HCT116 (cell line): ENCODE measurements at regions not wholly inside any gene's neighbourhood (a gene's known extent, or its start where the extent isn't known, plus 50 kb on each side); places are given as distances from the start of the nearest gene placed in this dataset.

ENCODE experiments used
- ATAC-seq: fragments of 200-7000 bp; cut with Tn5 transposase; 2 replicates; pipeline ENCODE4 v1.9.1; 2020; ENCODE audit warnings: mild to moderate bottlenecking, moderate library complexity
- BruUV-seq: library from RNA; stranded (reverse); fragments of 400-500 nt; replicated peaks from 2 replicates; lab custom pipeline; 2021; lab: Mats Ljungman, UMichigan
- CTCF ChIA-PET: fragments of 300-600 bp; sonication (Branson Sonifier 250); formaldehyde crosslinking; loops from one replicate; lab custom pipeline; 2021; ENCODE audit warnings: antibody characterized with exemption; lab: Charles Lee
- POLR2A ChIA-PET: fragments of 300-600, 350-600 bp; sonication (Branson Sonifier 250); formaldehyde crosslinking; loops from one replicate; lab custom pipeline; 2021; ENCODE audit warnings: antibody characterized with exemption; lab: Charles Lee
- RAD21 ChIA-PET, 2 experiments: fragments of 300-600 bp; sonication (Branson Sonifier 250); formaldehyde crosslinking; loops; one replicate each; lab custom pipeline; 2023; ENCODE audit warnings: low total read pairs in 2 of 2; ENCODE audit not compliant: uncharacterized antibody in 2 of 2, unreplicated experiment in 2 of 2, low non-redundant PET in 1 of 2; lab: Charles Lee
- DNase-seq: peaks from one replicate; pipeline ENCODE4 v3.0.0-alpha.2; 2010; ENCODE audit warnings: low read depth, low spot score
- H2AFZ ChIP-seq: fragments of 200-600 bp; shearing (Covaris generic), sonication (generic); 2 replicates; pipeline ENCODE4 v1.6.1; 2017; ENCODE audit warnings: low read depth, mixed run types, mixed read lengths, antibody characterized with exemption, low read length; ENCODE audit not compliant: poor library complexity, severe bottlenecking
- H3K27ac ChIP-seq: 2 replicates; pipeline ENCODE4 v1.5.1; 2012; ENCODE audit warnings: low read depth, low read length
- H3K27me3 ChIP-seq: fragments of 200-600 bp; sonication (generic); 2 replicates; pipeline ENCODE4 v1.6.1; 2016; ENCODE audit warnings: mixed run types, low read length, mixed read lengths; ENCODE audit not compliant: insufficient read depth
- H3K36me3 ChIP-seq, 2 experiments: fragments of 200-500 bp in 1 of 2; fragments of 200-600 bp in 1 of 2; sonication (Bioruptor generic) in 1 of 2; sonication (generic) in 1 of 2; 2 replicates each; pipeline versions ENCODE4 v1.5.1 to v1.6.1; 2014 to 2016; ENCODE audit warnings: low read length in 2 of 2, inconsistent platforms in 1 of 2, mixed read lengths in 1 of 2, mixed run types in 1 of 2; ENCODE audit not compliant: insufficient read depth in 2 of 2, control insufficient read depth in 1 of 2
- H3K4me1 ChIP-seq, 2 experiments: fragments of 200-600 bp in 1 of 2; sonication (generic) in 1 of 2; 2 replicates each; pipeline versions ENCODE4 v1.5.1 to v1.6.1; 2012 to 2017; ENCODE audit warnings: low read length in 2 of 2, inconsistent platforms in 1 of 2, mild to moderate bottlenecking in 1 of 2, mixed read lengths in 1 of 2, mixed run types in 1 of 2, moderate library complexity in 1 of 2; ENCODE audit not compliant: insufficient read depth in 2 of 2, control insufficient read depth in 1 of 2
- H3K4me2 ChIP-seq: fragments of 200-600 bp; sonication (generic); 2 replicates; pipeline ENCODE4 v1.6.1; 2017; ENCODE audit warnings: mixed run types, low read length, mixed read lengths
- H3K4me3 ChIP-seq, 2 experiments: fragments of 200-600 bp in 1 of 2; sonication (generic) in 1 of 2; replicated peaks in 1 of 2; 2 replicates each; pipeline ENCODE4 v1.5.1; 2011 to 2016; ENCODE audit warnings: low read length in 2 of 2, control low read depth in 1 of 2, low read depth in 1 of 2, mild to moderate bottlenecking in 1 of 2, mixed read lengths in 1 of 2, mixed run types in 1 of 2
- H3K79me2 ChIP-seq: fragments of 200-600 bp; sonication (generic); 2 replicates; pipeline ENCODE4 v1.6.1; 2017; ENCODE audit warnings: mild to moderate bottlenecking, mixed run types, low read length, moderate library complexity, mixed read lengths; ENCODE audit not compliant: insufficient read depth
- H3K9ac ChIP-seq: fragments of 200-600 bp; sonication (generic); 2 replicates; pipeline ENCODE4 v1.6.1; 2016; ENCODE audit warnings: low read length, mixed read lengths
- H3K9me2 ChIP-seq: fragments of 200-600 bp; sonication (generic), shearing (Covaris generic); 2 replicates; pipeline ENCODE4 v1.6.1; 2017; ENCODE audit warnings: mixed run types, mild to moderate bottlenecking, moderate library complexity; ENCODE audit not compliant: insufficient read depth
- H3K9me3 ChIP-seq, 2 experiments: fragments of 200-500 bp in 1 of 2; fragments of 200-600 bp in 1 of 2; sonication (Bioruptor generic) in 1 of 2; sonication (generic) in 1 of 2; 2 replicates each; pipeline ENCODE4 v1.6.1; 2014 to 2017; ENCODE audit warnings: low read length in 2 of 2, mixed read lengths in 2 of 2, inconsistent platforms in 1 of 2, low read depth in 1 of 2, mild to moderate bottlenecking in 1 of 2, mixed run types in 1 of 2, moderate library complexity in 1 of 2; ENCODE audit not compliant: control insufficient read depth in 1 of 2, insufficient read depth in 1 of 2
- H4K20me1 ChIP-seq: fragments of 200-600 bp; sonication (generic), shearing (Covaris generic); 2 replicates; pipeline ENCODE4 v1.6.1; 2017; ENCODE audit warnings: mixed run types, mild to moderate bottlenecking, moderate library complexity; ENCODE audit not compliant: insufficient read depth
- CEBPB ChIP-seq: IDR thresholded peaks from 2 replicates; pipeline ENCODE4 v1.6.1; 2012; ENCODE audit warnings: low read depth
- EZH2 ChIP-seq: fragments of 200-600 bp; sonication (generic); IDR thresholded peaks from 2 replicates; pipeline ENCODE4 v1.6.1; 2017; ENCODE audit warnings: antibody characterized with exemption, mixed run types
- EZH2phosphoT487 ChIP-seq: fragments of 200-600 bp; IDR thresholded peaks from 2 replicates; pipeline ENCODE4 v1.6.1; 2018; ENCODE audit warnings: antibody characterized with exemption, borderline replicate concordance
- JUND ChIP-seq: IDR thresholded peaks from 2 replicates; pipeline ENCODE4 v1.6.1; 2012
- POLR2AphosphoS5 ChIP-seq: IDR thresholded peaks from 2 replicates; pipeline ENCODE4 v1.6.1; 2011; ENCODE audit warnings: mild to moderate bottlenecking, low read depth, low read length, moderate library complexity
- RAD21 ChIP-seq: IDR thresholded peaks from 2 replicates; pipeline ENCODE4 v1.6.1; 2012; ENCODE audit warnings: low read depth, mild to moderate bottlenecking
- SIN3A ChIP-seq: IDR thresholded peaks from 2 replicates; pipeline ENCODE4 v1.6.1; 2012; ENCODE audit warnings: low read depth
- SP1 ChIP-seq: IDR thresholded peaks from 2 replicates; pipeline ENCODE4 v1.6.1; 2012; ENCODE audit warnings: low read depth
- SRF ChIP-seq: IDR thresholded peaks from 2 replicates; pipeline ENCODE4 v1.6.1; 2012; ENCODE audit warnings: low read depth
- TCF7L2 ChIP-seq: IDR thresholded peaks from 2 replicates; pipeline ENCODE4 v1.7.0; 2011; ENCODE audit warnings: borderline replicate concordance, inconsistent platforms; ENCODE audit not compliant: insufficient read depth, insufficient read length; ENCODE audit errors: extremely low read depth
- YY1 ChIP-seq: IDR thresholded peaks from 2 replicates; pipeline ENCODE4 v1.6.1; 2011; ENCODE audit warnings: low read length, low read depth, moderate library complexity, mild to moderate bottlenecking; ENCODE audit not compliant: insufficient replicate concordance; ENCODE audit errors: extremely low read depth
- ZFX ChIP-seq: fragments of 450-650 bp; IDR thresholded peaks from 2 replicates; pipeline ENCODE4 v1.6.1; 2017
- intact Hi-C: fragments of 100-400 bp; cut with micrococcal nuclease; formaldehyde crosslinking; loops from 2 replicates; pipeline ENCODE4 v1.10.0; 2022
- TF ChIP-seq, protein P1 (sequence below): IDR thresholded peaks from 2 replicates; pipeline ENCODE4 v1.6.1; 2012

DNA sequence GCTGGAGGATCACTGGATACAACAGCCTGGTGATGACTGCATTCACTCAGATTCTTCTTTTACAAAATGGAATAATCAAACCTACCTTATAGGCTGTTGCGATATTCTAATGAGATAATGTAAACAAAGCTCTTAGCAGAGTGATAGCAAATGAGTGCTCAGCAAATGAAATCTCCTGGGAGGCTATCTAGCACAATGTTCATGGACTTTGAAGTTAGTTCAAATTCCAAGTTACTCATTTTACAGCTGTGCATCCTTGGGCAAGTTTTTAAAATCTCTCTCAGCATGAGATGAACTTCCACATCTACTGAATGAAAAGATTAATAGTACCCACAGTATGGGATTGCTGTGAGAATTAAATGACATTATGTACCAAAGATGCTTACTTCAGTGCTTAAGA lies 80.8 kb upstream of the PAPPA2 start:
- H3K79me2 ChIP-seq: no peaks in the 10 kb centered on the region
- TF ChIP-seq EZH2 (no peak), SP1 (no peak), ZFX (no peak), POLR2AphosphoS5 (no peak), JUND (no peak), EZH2phosphoT487 (no peak), SRF (no peak), TCF7L2 (no peak), CEBPB (no peak), SIN3A (no peak)
- TF ChIP-seq, protein P1, sequence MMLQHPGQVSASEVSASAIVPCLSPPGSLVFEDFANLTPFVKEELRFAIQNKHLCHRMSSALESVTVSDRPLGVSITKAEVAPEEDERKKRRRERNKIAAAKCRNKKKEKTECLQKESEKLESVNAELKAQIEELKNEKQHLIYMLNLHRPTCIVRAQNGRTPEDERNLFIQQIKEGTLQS: no peak

DNA sequence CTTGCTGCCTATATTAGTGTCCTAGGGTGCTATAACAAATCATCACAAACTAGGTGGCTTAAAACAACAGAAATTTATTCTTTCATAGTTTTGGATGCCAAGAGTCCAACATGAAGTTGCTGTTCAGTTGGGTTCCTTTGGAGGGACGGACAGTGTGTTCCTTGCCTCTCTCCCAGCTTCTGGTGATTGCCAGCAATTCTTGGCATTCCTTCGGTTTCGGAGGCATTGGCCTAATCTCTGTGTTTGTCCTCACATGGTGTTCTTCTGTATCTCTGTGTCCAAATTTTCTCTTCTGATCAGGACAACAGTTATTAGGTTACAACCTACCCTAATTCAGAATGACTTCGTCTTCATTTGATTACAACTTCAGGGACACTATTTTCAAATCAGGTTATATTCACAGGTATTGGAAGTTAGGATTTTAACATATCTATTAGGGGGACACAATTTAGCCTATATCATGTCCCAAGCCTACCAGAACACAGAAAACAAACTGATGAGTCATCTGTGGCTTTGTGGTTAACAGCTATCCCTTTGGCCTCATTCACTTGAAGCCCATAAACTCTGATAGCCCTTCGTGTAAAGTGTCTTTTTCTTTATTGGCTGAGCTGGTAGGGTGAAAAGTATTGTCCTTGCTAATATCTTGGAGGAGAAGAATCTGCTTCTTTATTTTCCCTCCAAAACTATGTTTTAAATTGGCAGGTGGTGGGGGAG lies 83.2 kb upstream of the PAPPA2 start:
- intact Hi-C loops: loop anchor here (5.0 kb wide), 1 partner anchor 1568 kb away; no protein-coding TSS in a partner anchor
- Histone ChIP-seq H3K27ac (no peak overlapping the region), H4K20me1 (no peaks in the 10 kb centered on the region), H3K4me3 (no peak overlapping the region), H3K27me3 (peaks cover 25% of the 10 kb centered on the region; the same call in 1 of the 2 replicates), H3K36me3 (no peaks in the 10 kb centered on the region), H3K9me3 (no peaks in the 10 kb centered on the region), H3K9ac (no peak overlapping the region), H3K4me2 (no peak overlapping the region), H3K9me2 (no peaks in the 10 kb centered on the region), H3K79me2 (no peaks in the 10 kb centered on the region), H2AFZ (no peak overlapping the region), H3K4me1 (no peaks in the 10 kb centered on the region)
- TF ChIP-seq YY1: no peak
- TF ChIP-seq RAD21: no peak
- no peak for TF ChIP-seq CEBPB
- ChIA-PET RAD21 (no interaction called here), CTCF (no interaction called here), POLR2A (no interaction called here)
- ATAC-seq: no peak
- no TSS peak for BruUV-seq
- DNase-seq: no peak

More for the DNA sequence above, 80.8 kb upstream of the PAPPA2 start:
- POLR2A ChIA-PET: no interaction called here
- H2AFZ ChIP-seq: no peak overlapping the region
- H4K20me1 ChIP-seq: no peaks in the 10 kb centered on the region
- H3K4me2 ChIP-seq: no peak overlapping the region
- no peak for DNase-seq
- ATAC-seq: no peak
- H3K36me3 ChIP-seq: no peaks in the 10 kb centered on the region
- H3K9me2 ChIP-seq: no peaks in the 10 kb centered on the region
- H3K9ac ChIP-seq: no peak overlapping the region
- intact Hi-C loops: no loop called here
- RAD21 ChIA-PET: no interaction called here
- CTCF ChIA-PET: no interaction called here
- no TSS peak for BruUV-seq
- H3K27ac ChIP-seq: no peak overlapping the region
- H3K27me3 ChIP-seq: peaks cover 12% of the 10 kb centered on the region; the same call in 1 of the 2 replicates
- no peaks in the 10 kb centered on the region for H3K4me1 ChIP-seq
- H3K9me3 ChIP-seq: no peaks in the 10 kb centered on the region
- H3K4me3 ChIP-seq: no peak overlapping the region
